Sigmoid colon (tissue), 4 donors: ENCODE measurements at regions not wholly inside any gene's neighbourhood (a gene's known extent, or its start where the extent isn't known, plus 50 kb on each side); places are given as distances from the start of the nearest gene placed in this dataset.

Source experiments
- EP300 ChIP-seq, 4 donors: sonication (generic); formaldehyde crosslinking; IDR thresholded peaks; one replicate each; pipeline ENCODE4 v1.6.1; 2017; ENCODE audit warnings: antibody characterized with exemption in 4 of 4
- POLR2A ChIP-seq, 2 donors: fragments of 450-650 bp; IDR thresholded peaks; one replicate each; pipeline ENCODE4 v1.6.1; 2016; ENCODE audit warnings: antibody characterized with exemption in 2 of 2, mild to moderate bottlenecking in 2 of 2, moderate library complexity in 2 of 2
- POLR2AphosphoS5 ChIP-seq, 4 donors: sonication (generic); formaldehyde crosslinking; IDR thresholded peaks; one replicate each; pipeline ENCODE4 v1.6.1; 2017; ENCODE audit warnings: antibody characterized with exemption in 4 of 4
- TF ChIP-seq, protein P1 (sequence below), 4 experiments: fragments of 450-650 bp in 3 of 4; fragments of 200-600 bp in 1 of 4; IDR thresholded peaks; one replicate each; pipeline ENCODE4 v1.5.1; 2016 to 2019; ENCODE audit warnings: antibody characterized with exemption in 4 of 4, mild to moderate bottlenecking in 3 of 4, moderate library complexity in 2 of 4

GRCh38 chr1:226790545-226791181 is 51.6 kb upstream of the ITPKB start:
- no peak for TF ChIP-seq POLR2AphosphoS5 (IDR thresholded peaks at IDR 0.05)
- TF ChIP-seq, protein P1, sequence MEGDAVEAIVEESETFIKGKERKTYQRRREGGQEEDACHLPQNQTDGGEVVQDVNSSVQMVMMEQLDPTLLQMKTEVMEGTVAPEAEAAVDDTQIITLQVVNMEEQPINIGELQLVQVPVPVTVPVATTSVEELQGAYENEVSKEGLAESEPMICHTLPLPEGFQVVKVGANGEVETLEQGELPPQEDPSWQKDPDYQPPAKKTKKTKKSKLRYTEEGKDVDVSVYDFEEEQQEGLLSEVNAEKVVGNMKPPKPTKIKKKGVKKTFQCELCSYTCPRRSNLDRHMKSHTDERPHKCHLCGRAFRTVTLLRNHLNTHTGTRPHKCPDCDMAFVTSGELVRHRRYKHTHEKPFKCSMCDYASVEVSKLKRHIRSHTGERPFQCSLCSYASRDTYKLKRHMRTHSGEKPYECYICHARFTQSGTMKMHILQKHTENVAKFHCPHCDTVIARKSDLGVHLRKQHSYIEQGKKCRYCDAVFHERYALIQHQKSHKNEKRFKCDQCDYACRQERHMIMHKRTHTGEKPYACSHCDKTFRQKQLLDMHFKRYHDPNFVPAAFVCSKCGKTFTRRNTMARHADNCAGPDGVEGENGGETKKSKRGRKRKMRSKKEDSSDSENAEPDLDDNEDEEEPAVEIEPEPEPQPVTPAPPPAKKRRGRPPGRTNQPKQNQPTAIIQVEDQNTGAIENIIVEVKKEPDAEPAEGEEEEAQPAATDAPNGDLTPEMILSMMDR (IDR thresholded peaks at IDR 0.05) = no peak
- TF ChIP-seq POLR2A (IDR thresholded peaks at IDR 0.05) = no peak
- no peak for TF ChIP-seq EP300 (IDR thresholded peaks at IDR 0.05)
